ENCODE measurements at regions not wholly inside any gene's neighbourhood (a gene's known extent, or its start where the extent isn't known, plus 50 kb on each side); places are given as distances from the start of the nearest gene placed in this dataset.

DNA sequence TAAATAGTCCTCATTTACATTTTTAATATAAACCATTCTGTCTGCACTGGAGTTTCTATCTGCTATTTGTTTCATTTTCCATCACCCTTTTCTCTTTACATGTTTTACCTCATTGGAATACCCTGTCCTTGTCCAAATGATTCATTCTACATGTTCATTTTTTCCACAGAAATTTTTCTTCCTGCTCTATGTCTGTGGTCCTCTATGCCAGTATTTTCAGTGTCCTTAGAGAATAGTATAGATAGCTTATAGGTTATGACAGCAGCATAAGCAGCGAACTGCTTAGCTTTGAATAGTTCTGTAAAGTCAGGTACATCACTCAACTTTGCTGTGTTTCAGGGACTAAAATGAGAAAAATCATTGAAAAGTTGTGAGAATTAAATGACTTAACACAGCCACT, 742.3 kb upstream of the CBLB start:
- TF ChIP-seq, protein P1, sequence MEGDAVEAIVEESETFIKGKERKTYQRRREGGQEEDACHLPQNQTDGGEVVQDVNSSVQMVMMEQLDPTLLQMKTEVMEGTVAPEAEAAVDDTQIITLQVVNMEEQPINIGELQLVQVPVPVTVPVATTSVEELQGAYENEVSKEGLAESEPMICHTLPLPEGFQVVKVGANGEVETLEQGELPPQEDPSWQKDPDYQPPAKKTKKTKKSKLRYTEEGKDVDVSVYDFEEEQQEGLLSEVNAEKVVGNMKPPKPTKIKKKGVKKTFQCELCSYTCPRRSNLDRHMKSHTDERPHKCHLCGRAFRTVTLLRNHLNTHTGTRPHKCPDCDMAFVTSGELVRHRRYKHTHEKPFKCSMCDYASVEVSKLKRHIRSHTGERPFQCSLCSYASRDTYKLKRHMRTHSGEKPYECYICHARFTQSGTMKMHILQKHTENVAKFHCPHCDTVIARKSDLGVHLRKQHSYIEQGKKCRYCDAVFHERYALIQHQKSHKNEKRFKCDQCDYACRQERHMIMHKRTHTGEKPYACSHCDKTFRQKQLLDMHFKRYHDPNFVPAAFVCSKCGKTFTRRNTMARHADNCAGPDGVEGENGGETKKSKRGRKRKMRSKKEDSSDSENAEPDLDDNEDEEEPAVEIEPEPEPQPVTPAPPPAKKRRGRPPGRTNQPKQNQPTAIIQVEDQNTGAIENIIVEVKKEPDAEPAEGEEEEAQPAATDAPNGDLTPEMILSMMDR (IDR thresholded peaks at IDR 0.05), result no peak
- no peak for TF ChIP-seq POLR2A (IDR thresholded peaks at IDR 0.05)

Measured in uterus (tissue), 2 donors.